HG03066 (cell line): ENCODE measurements at regions not wholly inside any gene's neighbourhood (a gene's known extent, or its start where the extent isn't known, plus 50 kb on each side); places are given as distances from the start of the nearest gene placed in this dataset.
"Not testable (repeated sequence)": the region's sequence is repeated elsewhere in the genome, so short reads cannot be mapped to it uniquely, and the experiment has no call there.

Source experiments
- ATAC-seq: cut with Tn5 transposase; IDR thresholded peaks from one replicate; pipeline ENCODE4 v1.9.1; 2021; ENCODE audit warnings: low read depth; ENCODE audit not compliant: unreplicated experiment

DNA sequence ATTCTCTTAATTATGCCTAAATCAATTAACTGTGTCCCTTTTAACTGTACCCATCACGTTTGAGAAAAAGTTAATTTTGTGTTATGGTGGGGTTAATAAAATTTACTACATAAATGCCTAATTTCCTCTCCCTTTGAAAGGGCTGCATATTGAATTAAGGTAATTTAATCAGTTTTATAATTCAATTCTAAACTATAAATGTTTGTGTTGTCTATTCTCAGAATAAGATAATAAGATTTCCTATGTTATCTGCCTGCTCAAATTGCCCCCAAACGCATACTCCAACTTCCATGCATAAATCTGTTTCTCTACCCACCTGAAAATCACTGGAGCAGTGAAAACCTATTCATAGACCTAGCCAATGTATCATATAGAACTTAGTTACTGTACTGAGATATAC lies 1716.1 kb downstream of the SI start:
- ATAC-seq, result no peak

DNA sequence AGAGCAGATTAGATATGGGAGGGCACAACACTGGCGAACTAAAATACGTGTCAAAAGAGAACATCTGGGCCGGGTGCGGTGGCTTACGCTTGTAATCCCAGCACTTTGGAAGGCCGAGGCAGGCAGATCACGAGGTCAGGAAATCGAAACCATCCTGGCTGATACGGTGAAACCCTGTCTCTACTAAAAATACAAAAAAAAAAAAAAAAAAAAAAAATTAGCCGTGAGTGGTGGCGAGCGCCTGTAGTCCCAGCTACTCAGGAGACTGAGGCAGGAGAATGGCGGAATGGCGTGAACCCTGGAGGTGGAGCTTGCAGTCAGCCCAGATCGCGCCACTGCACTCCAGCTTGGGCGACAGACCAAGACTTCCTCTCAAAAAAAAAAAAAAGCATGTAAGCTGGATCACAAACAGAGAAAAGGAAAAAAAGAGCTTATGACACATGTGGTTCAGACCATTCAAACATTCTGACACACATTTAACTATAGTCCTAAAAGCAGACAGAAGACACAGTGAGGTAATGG lies 1716.9 kb downstream of the SI start:
- ATAC-seq, result not testable (repeated sequence)

GRCh38 chr3:163347944-163348343 lies 1730.4 kb downstream of the SI start:
- no peak for ATAC-seq

DNA sequence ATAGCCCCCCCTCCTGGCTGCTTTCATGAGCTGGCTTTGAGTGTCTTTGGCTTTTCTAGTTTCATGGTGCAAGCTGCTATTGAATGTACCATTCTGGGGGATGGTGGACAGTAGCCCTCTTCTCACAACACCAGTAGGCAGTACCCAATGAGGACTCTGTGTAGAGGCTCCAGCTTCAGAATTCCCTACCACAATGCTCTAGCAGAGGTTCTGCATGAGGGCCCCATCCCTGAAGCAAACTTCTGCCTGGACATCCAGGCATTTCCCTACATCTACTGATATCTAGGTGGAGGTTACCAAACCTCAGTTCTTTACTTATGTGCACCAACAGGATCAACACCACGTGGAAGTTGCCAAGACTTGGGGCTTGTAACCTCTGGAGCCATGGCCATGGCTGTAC lies 1742.9 kb downstream of the SI start:
- no peak for ATAC-seq

DNA sequence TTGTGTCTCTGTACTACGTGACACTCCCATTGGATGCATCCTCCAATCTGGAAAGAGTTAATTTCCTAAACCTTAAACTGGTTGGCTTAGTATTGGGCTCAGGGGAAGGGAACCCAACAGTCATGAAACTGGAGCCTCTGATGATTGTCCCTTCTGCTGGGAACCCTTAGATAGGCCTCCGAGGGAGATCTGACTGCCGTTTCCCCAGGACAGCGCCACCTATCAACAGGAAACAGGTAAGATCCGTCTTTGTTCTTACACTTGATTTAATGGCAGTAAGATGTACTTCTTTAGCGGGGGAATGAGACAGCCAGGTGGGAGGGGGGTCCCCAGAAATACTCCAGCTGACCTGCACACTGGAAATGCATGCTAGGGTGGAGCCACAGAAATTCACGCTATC lies 1749.6 kb downstream of the SI start:
- ATAC-seq, result no peak

DNA sequence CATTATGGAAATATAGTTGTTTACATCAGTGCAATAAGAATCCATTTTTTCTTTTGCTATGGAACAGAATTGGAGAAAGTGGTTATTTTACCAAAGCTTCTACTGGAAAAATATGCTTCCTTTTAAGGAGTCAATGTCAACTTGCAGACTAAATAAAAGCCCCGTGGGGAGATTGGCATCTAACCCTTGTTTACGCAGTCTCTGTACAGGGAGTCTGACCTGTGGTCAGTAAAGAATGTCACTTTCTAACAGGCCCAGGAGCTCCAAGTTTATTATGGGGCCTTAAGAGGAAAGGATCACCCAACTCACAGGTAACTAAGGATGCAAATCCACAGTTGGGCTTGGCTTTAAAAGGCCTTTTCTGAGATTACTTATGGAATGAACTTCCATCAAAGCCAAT lies 1751.2 kb downstream of the SI start:
- no peak for ATAC-seq

- no peak for ATAC-seq
Observed at GRCh38 chr3:163315786-163316185, 1762.5 kb downstream of the SI start.

DNA sequence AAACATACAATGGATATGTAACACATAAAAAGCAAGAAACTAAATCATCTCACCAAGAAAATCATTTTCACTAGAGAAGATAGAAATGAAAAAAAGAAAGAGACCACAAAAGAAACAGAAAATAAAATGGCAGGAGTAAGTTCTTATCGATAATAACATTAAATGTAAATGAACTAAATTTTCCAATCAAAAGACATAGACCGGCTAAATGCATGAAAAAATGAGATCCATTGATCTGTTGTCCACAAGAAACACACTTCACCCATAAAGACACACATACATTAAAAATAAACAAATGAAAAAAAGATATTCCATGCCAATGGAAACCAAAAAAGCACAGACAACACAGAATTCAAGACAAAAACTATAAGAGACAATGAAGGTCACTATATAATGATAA lies 1771.9 kb downstream of the SI start:
- no peak for ATAC-seq

GRCh38 chr3:163273694-163274093 lies 1777.1 kb downstream of the OTOL1 start:
- no peak for ATAC-seq

DNA sequence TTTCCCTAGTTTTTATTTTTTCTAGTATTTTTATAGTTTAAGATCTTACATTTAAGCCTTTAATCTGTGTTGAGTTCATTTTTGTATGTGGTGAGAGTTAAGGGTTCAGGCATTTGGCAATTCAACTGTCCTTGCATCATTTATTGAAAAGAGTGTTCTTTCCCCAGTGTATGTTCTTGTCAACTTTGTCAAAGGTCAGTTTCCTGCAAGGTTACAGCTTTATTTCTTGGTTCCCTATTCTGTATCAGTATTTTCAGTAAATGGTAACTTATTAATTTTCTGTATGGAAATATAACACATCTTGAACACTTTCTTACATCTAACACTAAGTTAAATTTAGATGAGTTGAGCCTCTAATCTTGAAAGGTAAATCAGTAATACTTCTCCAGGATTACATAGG lies 1770.1 kb downstream of the OTOL1 start:
- no peak for ATAC-seq

- no peak for ATAC-seq
Observed at GRCh38 chr3:163261618-163262017, 1765.0 kb downstream of the OTOL1 start.

DNA sequence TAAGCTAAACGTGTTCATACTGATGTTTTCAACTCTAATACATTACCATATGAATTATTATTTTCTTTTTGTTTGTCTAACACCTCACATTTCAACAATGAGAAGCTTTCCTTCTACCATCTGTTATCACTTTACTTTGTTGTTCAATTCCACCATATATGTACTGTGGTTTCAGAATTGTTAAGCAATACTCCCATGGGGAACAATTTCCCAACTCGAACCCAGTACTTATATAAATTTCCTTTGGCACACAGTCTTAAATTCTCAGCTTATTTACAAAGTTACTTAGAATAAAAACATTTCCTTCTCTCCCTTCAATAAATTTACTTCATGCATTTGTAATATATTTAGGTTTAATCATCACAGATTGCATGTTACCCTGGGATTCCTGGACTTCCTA lies 1764.4 kb downstream of the OTOL1 start:
- no peak for ATAC-seq

- ATAC-seq, result no peak
Observed at GRCh38 chr3:163218336-163218735, 1721.7 kb downstream of the OTOL1 start.

DNA sequence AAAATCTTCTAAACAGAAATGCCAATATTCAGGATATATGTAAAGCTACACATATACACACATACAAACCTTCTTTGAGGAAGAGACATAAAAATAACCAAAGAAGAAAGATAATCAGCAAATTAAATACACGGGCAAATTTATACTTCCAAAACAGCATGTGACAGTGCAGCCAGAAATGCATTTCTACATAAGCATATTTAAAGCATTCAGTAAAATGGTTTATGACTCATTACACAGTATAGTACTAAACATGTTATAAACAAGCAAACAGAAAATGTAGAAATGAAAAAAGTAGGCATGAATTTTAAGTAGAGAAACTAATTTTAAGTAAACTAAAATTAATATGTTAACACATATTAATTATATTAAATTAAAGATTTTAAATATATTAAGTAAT lies 1717.2 kb downstream of the OTOL1 start:
- no peak for ATAC-seq

DNA sequence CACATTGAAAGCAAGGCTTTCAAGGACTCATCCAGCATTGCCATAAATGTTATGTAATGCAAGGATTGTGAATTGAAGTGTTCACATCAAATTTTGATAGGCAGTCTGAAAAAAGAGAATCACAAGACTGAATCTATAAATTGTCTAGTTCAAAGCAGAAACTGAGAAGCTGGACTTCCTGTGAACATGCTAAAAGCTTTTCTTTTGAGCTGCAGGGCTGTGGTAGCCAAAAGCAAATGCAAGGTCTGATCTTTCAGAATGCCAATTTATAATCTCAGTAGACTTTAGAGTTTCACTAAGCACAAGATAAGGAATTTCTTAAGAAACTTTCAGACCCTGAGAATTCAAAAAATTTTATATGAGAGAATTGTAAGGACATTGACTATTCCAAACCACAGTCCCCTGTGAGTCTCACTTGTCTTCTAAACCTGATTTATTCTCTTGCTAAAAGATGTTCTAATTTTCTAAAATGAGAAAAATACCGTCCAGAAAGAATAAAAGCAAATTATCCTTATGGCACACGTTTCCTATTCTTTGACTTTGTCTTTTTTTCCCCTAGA lies 1700.3 kb downstream of the OTOL1 start:
- no peak for ATAC-seq

DNA sequence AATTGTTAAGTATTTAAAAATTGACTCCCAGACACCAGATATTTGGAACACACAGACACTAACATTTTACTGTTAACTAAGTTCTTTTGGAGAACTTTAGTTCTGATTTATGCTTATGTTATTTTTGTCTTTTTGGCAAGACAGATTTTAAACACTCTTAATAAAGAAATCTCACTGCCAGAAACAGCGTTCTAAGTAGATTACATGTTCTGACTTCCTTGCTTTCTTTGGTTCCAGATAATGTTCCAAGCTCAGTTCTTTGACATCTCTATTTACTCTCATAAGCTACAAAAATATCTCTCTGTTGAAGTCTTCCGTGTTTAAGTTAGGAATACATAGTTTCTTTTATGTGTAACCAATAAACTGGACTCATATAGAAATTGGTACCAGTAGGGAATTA lies 1699.6 kb downstream of the OTOL1 start:
- no peak for ATAC-seq

GRCh38 chr3:163185721-163186350 lies 1689.2 kb downstream of the OTOL1 start:
- no peak for ATAC-seq

DNA sequence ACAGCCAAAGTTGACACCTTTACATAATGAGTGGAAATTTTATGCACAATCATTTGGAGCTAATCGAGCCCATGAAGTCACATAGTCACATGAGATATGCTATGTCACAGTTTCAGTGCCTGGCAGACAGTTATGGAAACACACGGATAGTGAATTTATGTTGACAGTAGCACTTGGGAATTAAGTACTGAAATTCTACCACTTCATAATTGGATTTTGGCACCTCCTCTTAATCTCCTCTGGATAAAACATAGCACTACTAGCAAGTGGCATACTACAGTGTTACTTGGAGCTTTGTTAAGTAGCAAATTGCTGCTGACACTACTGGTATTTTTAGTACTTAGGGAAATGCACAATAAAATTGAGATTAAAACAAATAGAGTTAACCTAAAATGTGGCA lies 1679.4 kb downstream of the OTOL1 start:
- no peak for ATAC-seq

DNA sequence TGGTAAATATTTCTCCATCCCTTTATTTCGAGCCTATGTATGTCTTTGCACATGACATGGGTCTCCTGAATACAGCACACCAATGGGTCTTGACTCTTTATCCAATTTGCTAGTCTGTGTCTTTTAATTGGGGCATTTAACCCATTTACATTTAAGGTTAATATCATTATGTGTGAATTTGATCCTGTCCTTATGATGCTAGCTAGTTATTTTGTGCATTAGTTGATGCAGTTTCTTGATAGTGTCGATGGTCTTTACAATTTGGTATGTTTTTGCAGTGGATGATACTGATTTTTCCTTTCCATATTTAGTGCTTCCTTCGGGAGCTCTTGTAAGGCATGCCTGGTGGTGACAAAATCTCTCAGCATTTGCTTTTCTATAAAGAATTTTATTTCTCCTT lies 1675.9 kb downstream of the OTOL1 start:
- not testable (repeated sequence) for ATAC-seq

- no peak for ATAC-seq
Observed at GRCh38 chr3:163166197-163166596, 1669.6 kb downstream of the OTOL1 start.

DNA sequence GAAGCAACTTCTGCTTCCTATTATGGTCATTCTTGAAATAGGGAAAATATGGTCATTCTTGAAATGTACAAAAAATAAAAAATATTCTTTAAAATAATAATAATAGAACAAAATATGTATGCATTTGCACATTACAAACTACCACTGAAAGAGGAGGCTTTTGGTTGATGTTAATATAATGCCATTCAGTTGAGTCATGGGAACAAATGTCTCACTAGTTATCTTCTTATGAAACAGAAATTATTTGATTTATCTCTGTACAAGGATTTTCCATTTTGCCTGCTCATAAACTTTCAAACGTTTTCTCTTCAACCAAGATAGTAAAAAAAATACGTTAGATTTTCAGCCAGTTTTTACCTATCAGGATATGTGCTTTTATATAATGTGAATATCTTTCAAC lies 1662.7 kb downstream of the OTOL1 start:
- no peak for ATAC-seq

GRCh38 chr3:163139600-163139999 lies 1643.0 kb downstream of the OTOL1 start:
- ATAC-seq, result no peak

DNA sequence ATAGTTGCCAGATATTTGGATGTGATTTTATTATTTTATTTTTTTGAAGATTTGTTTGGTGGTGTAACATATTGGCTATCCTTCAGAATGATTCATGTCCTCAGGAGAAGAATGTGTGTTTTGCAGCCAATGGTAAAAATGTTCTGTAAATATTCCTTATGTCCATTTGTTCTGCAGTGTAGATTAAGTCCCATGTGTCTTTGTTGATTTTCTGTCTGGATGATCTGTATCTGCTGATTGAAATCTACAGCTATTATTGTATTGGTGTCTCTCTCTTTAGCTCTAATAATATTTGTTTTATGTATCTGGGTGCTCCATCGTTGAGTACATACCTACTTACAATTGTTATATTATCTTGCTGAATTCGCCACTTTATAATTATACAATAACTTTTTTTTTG lies 1641.7 kb downstream of the OTOL1 start:
- no peak for ATAC-seq
